ENCODE measurements at regions not wholly inside any gene's neighbourhood (a gene's known extent, or its start where the extent isn't known, plus 50 kb on each side); places are given as distances from the start of the nearest gene placed in this dataset.

DNA sequence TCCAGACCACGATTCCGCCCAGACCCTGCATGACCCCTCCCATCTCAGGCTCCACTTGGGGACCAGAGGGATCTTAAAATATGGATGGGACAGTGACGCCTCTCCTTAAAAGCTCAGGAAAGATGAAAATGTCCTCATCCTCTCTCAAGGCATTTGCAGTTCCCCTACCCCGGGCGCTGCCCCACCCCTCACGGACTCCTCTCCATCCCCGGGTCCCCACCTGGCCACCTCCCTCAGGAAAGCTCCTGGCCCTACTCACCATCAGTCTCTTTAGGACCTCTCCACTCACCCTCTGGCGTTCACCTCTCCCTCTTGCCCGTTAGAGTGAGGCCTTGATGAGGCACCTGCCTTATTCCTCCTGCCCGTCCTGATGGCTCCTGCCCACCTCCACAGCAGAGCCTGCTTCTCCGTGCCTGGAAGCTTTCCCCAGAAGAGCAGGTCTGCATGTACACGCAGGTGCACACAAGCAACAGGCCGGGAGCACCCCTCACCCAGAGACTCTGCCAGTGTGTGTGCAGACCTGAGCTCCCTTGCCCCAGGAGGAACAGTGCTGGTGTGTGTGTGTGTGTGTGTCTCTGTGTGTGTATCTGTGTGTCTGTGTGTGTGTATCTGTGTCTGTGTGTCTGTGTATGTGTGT, 105.6 kb upstream of the NXT1 start (continued):
- TF ChIP-seq, protein P1, sequence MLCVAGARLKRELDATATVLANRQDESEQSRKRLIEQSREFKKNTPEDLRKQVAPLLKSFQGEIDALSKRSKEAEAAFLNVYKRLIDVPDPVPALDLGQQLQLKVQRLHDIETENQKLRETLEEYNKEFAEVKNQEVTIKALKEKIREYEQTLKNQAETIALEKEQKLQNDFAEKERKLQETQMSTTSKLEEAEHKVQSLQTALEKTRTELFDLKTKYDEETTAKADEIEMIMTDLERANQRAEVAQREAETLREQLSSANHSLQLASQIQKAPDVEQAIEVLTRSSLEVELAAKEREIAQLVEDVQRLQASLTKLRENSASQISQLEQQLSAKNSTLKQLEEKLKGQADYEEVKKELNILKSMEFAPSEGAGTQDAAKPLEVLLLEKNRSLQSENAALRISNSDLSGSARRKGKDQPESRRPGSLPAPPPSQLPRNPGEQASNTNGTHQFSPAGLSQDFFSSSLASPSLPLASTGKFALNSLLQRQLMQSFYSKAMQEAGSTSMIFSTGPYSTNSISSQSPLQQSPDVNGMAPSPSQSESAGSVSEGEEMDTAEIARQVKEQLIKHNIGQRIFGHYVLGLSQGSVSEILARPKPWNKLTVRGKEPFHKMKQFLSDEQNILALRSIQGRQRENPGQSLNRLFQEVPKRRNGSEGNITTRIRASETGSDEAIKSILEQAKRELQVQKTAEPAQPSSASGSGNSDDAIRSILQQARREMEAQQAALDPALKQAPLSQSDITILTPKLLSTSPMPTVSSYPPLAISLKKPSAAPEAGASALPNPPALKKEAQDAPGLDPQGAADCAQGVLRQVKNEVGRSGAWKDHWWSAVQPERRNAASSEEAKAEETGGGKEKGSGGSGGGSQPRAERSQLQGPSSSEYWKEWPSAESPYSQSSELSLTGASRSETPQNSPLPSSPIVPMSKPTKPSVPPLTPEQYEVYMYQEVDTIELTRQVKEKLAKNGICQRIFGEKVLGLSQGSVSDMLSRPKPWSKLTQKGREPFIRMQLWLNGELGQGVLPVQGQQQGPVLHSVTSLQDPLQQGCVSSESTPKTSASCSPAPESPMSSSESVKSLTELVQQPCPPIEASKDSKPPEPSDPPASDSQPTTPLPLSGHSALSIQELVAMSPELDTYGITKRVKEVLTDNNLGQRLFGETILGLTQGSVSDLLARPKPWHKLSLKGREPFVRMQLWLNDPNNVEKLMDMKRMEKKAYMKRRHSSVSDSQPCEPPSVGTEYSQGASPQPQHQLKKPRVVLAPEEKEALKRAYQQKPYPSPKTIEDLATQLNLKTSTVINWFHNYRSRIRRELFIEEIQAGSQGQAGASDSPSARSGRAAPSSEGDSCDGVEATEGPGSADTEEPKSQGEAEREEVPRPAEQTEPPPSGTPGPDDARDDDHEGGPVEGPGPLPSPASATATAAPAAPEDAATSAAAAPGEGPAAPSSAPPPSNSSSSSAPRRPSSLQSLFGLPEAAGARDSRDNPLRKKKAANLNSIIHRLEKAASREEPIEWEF (IDR thresholded peaks at IDR 0.05; ENCODE audit: insufficient replicate concordance, low read depth, low read length): no peak
- TF ChIP-seq NR2C1 (IDR thresholded peaks at IDR 0.05) (no peak), ZBED1 (IDR thresholded peaks at IDR 0.05; ENCODE audit: borderline replicate concordance) (no peak), EGR1 (IDR thresholded peaks at IDR 0.05; ENCODE audit: borderline replicate concordance in 1 of 2, low read depth in 2 of 2, low read length in 2 of 2) (no peak), CHD1 (IDR thresholded peaks at IDR 0.05; ENCODE audit: low read depth, low read length) (no peak), BACH1 (IDR thresholded peaks at IDR 0.05; ENCODE audit: borderline replicate concordance) (no peak), TCF3 (IDR thresholded peaks at IDR 0.05; ENCODE audit: borderline replicate concordance, insufficient read depth, low read depth, low read length) (no peak)

Data from GM12878 (cell line).